ENCODE measurements at regions not wholly inside any gene's neighbourhood (a gene's known extent, or its start where the extent isn't known, plus 50 kb on each side); places are given as distances from the start of the nearest gene placed in this dataset.
"Not testable (repeated sequence)": the region's sequence is repeated elsewhere in the genome, so short reads cannot be mapped to it uniquely, and the experiment has no call there.

GRCh38 chr18:22503803-22504202 is 86.1 kb upstream of the CTAGE1 start:
- DNase-seq (ENCODE audit: low read depth): no peak

GRCh38 chr18:22504251-22505030 is 86.7 kb upstream of the CTAGE1 start:
- DNase-seq (ENCODE audit: low read depth): peak; percentile 66

- DNase-seq (ENCODE audit: low read depth): peak; percentile 27
Observed at GRCh38 chr18:22505141-22505591, 87.5 kb upstream of the CTAGE1 start.

- no peak for DNase-seq (ENCODE audit: low read depth)
Observed at GRCh38 chr18:22507055-22507454, 89.3 kb upstream of the CTAGE1 start.

- no peak for DNase-seq (ENCODE audit: low read depth)
Observed at GRCh38 chr18:22509423-22509822, 91.7 kb upstream of the CTAGE1 start.

- DNase-seq (ENCODE audit: low read depth): no peak
Observed at GRCh38 chr18:22510697-22511096, 93.0 kb upstream of the CTAGE1 start.

GRCh38 chr18:22513721-22514481 is 96.2 kb upstream of the CTAGE1 start:
- no peak for DNase-seq (ENCODE audit: low read depth)

- DNase-seq (ENCODE audit: low read depth): no peak
Observed at GRCh38 chr18:22514655-22515054, 96.9 kb upstream of the CTAGE1 start.

GRCh38 chr18:22515250-22515649 is 97.5 kb upstream of the CTAGE1 start:
- no peak for DNase-seq (ENCODE audit: low read depth)

GRCh38 chr18:22517356-22517755 is 99.6 kb upstream of the CTAGE1 start:
- DNase-seq (ENCODE audit: low read depth): no peak

GRCh38 chr18:22521026-22521707 is 103.5 kb upstream of the CTAGE1 start:
- DNase-seq (ENCODE audit: low read depth): no peak

- no peak for DNase-seq (ENCODE audit: low read depth)
Observed at GRCh38 chr18:22523481-22523880, 105.8 kb upstream of the CTAGE1 start.

- no peak for DNase-seq (ENCODE audit: low read depth)
Observed at GRCh38 chr18:22524783-22525182, 107.1 kb upstream of the CTAGE1 start.

- no peak for DNase-seq (ENCODE audit: low read depth)
Observed at GRCh38 chr18:22525313-22525712, 107.6 kb upstream of the CTAGE1 start.

GRCh38 chr18:22525883-22526282 is 108.2 kb upstream of the CTAGE1 start:
- no peak for DNase-seq (ENCODE audit: low read depth)

- no peak for DNase-seq (ENCODE audit: low read depth)
Observed at GRCh38 chr18:22528291-22528690, 110.6 kb upstream of the CTAGE1 start.

- DNase-seq (ENCODE audit: low read depth): not testable (repeated sequence)
Observed at GRCh38 chr18:22534706-22535105, 117.0 kb upstream of the CTAGE1 start.

GRCh38 chr18:22536558-22536957 is 118.8 kb upstream of the CTAGE1 start:
- DNase-seq (ENCODE audit: low read depth): no peak

- no peak for DNase-seq (ENCODE audit: low read depth)
Observed at GRCh38 chr18:22538426-22538825, 120.7 kb upstream of the CTAGE1 start.

- no peak for DNase-seq (ENCODE audit: low read depth)
Observed at GRCh38 chr18:22539051-22539765, 121.5 kb upstream of the CTAGE1 start.

GRCh38 chr18:22541232-22541631 is 123.5 kb upstream of the CTAGE1 start:
- no peak for DNase-seq (ENCODE audit: low read depth)

- no peak for DNase-seq (ENCODE audit: low read depth)
Observed at GRCh38 chr18:22542406-22542835, 124.7 kb upstream of the CTAGE1 start.

Data from Daoy (cell line).